Body of pancreas (tissue), 4 donors: ENCODE measurements at regions not wholly inside any gene's neighbourhood (a gene's known extent, or its start where the extent isn't known, plus 50 kb on each side); places are given as distances from the start of the nearest gene placed in this dataset.

Experiments used
- POLR2A ChIP-seq, 3 donors: fragments of 450-650 bp; IDR thresholded peaks; one replicate each; pipeline ENCODE4 v1.6.1; 2016; ENCODE audit warnings: antibody characterized with exemption in 3 of 3, mild to moderate bottlenecking in 2 of 3
- TF ChIP-seq, protein P1 (sequence below), 7 experiments: fragments of 450-650 bp in 4 of 7; fragments of 200-600 bp in 3 of 7; sonication (generic) in 3 of 7; IDR thresholded peaks; one replicate each; pipeline ENCODE4 v1.5.1; 2016 to 2019; ENCODE audit warnings: antibody characterized with exemption in 7 of 7

GRCh38 chr3:5918626-5919025, 731.1 kb downstream of the EDEM1 start:
- TF ChIP-seq POLR2A (IDR thresholded peaks at IDR 0.05) = no peak
- TF ChIP-seq, protein P1, sequence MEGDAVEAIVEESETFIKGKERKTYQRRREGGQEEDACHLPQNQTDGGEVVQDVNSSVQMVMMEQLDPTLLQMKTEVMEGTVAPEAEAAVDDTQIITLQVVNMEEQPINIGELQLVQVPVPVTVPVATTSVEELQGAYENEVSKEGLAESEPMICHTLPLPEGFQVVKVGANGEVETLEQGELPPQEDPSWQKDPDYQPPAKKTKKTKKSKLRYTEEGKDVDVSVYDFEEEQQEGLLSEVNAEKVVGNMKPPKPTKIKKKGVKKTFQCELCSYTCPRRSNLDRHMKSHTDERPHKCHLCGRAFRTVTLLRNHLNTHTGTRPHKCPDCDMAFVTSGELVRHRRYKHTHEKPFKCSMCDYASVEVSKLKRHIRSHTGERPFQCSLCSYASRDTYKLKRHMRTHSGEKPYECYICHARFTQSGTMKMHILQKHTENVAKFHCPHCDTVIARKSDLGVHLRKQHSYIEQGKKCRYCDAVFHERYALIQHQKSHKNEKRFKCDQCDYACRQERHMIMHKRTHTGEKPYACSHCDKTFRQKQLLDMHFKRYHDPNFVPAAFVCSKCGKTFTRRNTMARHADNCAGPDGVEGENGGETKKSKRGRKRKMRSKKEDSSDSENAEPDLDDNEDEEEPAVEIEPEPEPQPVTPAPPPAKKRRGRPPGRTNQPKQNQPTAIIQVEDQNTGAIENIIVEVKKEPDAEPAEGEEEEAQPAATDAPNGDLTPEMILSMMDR (IDR thresholded peaks at IDR 0.05) = no peak
